ENCODE measurements at regions not wholly inside any gene's neighbourhood (a gene's known extent, or its start where the extent isn't known, plus 50 kb on each side); places are given as distances from the start of the nearest gene placed in this dataset.
"Not testable (repeated sequence)": the region's sequence is repeated elsewhere in the genome, so short reads cannot be mapped to it uniquely, and the experiment has no call there.

DNA sequence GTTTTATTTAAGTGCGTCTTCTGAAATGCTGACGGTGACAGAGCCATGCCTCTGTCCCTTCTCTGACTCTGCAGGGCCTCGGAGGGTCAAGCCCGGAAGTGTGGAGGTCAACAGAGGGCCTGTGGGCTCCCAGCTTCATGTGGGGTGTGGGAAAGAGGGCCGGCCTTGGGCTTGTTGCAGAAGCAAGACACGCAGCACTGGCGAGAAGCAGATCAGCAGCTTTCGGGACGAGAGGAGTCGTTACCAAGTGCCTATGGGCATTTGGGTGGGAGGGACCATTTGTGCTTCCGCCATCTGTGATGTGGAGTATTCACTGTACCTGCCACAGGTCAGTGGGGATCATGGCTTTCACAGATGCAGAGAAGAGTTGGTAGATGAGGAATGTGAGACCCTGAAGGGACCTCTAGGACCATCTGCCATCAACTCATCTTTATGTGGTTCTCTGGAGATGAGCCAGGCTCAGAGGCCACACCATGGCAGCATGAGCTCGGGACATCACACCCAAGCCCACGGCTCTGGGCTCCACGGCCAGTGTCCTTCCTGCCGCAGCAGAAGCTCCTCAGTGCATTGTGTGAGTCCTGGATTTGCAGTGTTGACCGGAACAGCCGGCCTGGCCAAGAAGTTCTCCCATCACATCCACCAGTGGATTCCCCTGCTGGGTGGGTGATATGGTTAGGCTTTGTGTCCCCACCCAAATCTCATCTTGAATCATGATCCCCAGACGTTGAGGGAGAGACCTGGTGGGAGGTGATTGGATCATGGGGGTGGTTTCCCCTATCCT lies 590.7 kb downstream of the TBC1D22A start (continued):
- TF ChIP-seq, protein P1, sequence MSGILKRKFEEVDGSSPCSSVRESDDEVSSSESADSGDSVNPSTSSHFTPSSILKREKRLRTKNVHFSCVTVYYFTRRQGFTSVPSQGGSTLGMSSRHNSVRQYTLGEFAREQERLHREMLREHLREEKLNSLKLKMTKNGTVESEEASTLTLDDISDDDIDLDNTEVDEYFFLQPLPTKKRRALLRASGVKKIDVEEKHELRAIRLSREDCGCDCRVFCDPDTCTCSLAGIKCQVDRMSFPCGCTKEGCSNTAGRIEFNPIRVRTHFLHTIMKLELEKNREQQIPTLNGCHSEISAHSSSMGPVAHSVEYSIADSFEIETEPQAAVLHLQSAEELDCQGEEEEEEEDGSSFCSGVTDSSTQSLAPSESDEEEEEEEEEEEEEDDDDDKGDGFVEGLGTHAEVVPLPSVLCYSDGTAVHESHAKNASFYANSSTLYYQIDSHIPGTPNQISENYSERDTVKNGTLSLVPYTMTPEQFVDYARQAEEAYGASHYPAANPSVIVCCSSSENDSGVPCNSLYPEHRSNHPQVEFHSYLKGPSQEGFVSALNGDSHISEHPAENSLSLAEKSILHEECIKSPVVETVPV (CRISPR knock-in tag; IDR thresholded peaks at IDR 0.05), result no peak
- TF ChIP-seq BACH2 (CRISPR knock-in tag; IDR thresholded peaks at IDR 0.05; ENCODE audit: borderline replicate concordance) (no peak), GLIS3 (CRISPR knock-in tag; IDR thresholded peaks at IDR 0.05) (no peak)

DNA sequence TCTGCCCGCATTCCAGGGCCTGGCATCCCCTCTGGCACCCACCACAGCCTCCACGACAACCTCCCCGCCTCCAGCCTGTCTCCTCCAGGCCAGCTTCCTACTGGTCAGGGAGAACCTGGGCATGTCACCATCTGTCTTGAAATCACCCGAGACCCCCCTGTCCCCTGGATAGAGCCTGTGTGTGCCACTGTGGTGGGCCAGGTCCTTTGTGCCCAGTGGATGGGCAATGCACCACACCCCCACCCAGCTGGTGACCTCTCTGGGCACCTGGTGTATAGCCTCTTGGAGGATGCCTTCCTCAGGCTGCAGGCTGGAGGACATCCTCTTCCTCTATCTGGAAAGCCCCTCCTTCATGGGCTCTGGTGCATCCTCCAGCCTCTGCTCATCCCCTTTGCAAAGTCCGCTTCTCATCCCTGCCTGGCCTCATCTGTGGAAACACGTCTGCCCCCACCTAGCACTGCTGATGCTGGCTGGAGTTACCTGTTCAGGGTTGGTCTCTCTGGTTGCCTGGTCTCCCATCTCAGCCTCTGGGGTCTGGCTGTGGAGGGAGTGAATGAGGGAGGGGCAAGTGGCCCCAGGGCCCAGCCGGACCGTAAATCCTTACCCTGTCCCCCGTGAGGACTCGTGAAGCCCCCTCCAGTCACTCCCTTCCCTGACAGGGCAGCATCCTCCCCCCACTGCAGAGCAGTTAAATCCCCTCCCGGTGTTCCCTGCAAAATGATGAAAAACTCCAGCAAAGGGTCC lies 589.6 kb downstream of the TBC1D22A start:
- ATAC-seq, result no peak
- TF ChIP-seq SNAI2 (CRISPR knock-in tag; IDR thresholded peaks at IDR 0.05) (no peak), ZNF8 (CRISPR knock-in tag; IDR thresholded peaks at IDR 0.05) (no peak), BACH2 (CRISPR knock-in tag; IDR thresholded peaks at IDR 0.05; ENCODE audit: borderline replicate concordance) (no peak), ARNTL (CRISPR knock-in tag; IDR thresholded peaks at IDR 0.05; ENCODE audit: borderline replicate concordance, low read depth) (no peak), CREB5 (CRISPR knock-in tag; IDR thresholded peaks at IDR 0.05; ENCODE audit: low read depth) (no peak), ZNF565 (CRISPR knock-in tag; conservative IDR thresholded peaks at IDR 0.05; ENCODE audit: low read depth) (no peak), ESRRG (CRISPR knock-in tag; IDR thresholded peaks at IDR 0.05) (no peak)
- TF ChIP-seq, protein P1 (CRISPR knock-in tag; IDR thresholded peaks at IDR 0.05), result no peak

- ATAC-seq, result not testable (repeated sequence)
These were observed 583.8 kb downstream of the TBC1D22A start for GRCh38 chr22:47346287-47346686.

- no peak for TF ChIP-seq ZFP3 (CRISPR knock-in tag; IDR thresholded peaks at IDR 0.05)
- TF ChIP-seq BACH2 (CRISPR knock-in tag; IDR thresholded peaks at IDR 0.05; ENCODE audit: borderline replicate concordance), result no peak
- no peak for TF ChIP-seq ZNF565 (CRISPR knock-in tag; conservative IDR thresholded peaks at IDR 0.05; ENCODE audit: low read depth)
- TF ChIP-seq ZC3H10 (CRISPR knock-in tag; IDR thresholded peaks at IDR 0.05), result no peak
- no peak for TF ChIP-seq TSHZ2 (CRISPR knock-in tag; IDR thresholded peaks at IDR 0.05)
- no peak for TF ChIP-seq RARB (CRISPR knock-in tag; IDR thresholded peaks at IDR 0.05)
- TF ChIP-seq PPARA (CRISPR knock-in tag; IDR thresholded peaks at IDR 0.05; ENCODE audit: borderline replicate concordance), result no peak
- TF ChIP-seq PATZ1 (CRISPR knock-in tag; IDR thresholded peaks at IDR 0.05; ENCODE audit: borderline replicate concordance), result no peak
- TF ChIP-seq SNAI2 (CRISPR knock-in tag; IDR thresholded peaks at IDR 0.05), result no peak
- no peak for TF ChIP-seq ESRRG (CRISPR knock-in tag; IDR thresholded peaks at IDR 0.05)
- TF ChIP-seq TCF4 (CRISPR knock-in tag; IDR thresholded peaks at IDR 0.05; ENCODE audit: borderline replicate concordance), result no peak
- ATAC-seq, result no peak
These were observed 582.6 kb downstream of the TBC1D22A start for GRCh38 chr22:47345025-47345424.

Data from SK-N-SH treated with all-trans-retinoic acid at 6 μM for 48 hours (cell line).